Thyroid gland (tissue), 4 donors: ENCODE measurements at regions not wholly inside any gene's neighbourhood (a gene's known extent, or its start where the extent isn't known, plus 50 kb on each side); places are given as distances from the start of the nearest gene placed in this dataset.

Experiments used
- POLR2A ChIP-seq, 2 donors: fragments of 450-650 bp; IDR thresholded peaks; one replicate each; pipeline ENCODE4 v1.6.1; 2017; ENCODE audit warnings: antibody characterized with exemption in 2 of 2, mild to moderate bottlenecking in 2 of 2, moderate library complexity in 1 of 2
- TF ChIP-seq, protein P1 (sequence below), 6 experiments: fragments of 200-600 bp in 3 of 6; fragments of 450-650 bp in 3 of 6; sonication (generic) in 3 of 6; IDR thresholded peaks; one replicate each; pipeline ENCODE4 v1.5.1; 2016 to 2019; ENCODE audit warnings: antibody characterized with exemption in 6 of 6, mild to moderate bottlenecking in 2 of 6, inconsistent platforms in 1 of 6, moderate library complexity in 1 of 6

DNA sequence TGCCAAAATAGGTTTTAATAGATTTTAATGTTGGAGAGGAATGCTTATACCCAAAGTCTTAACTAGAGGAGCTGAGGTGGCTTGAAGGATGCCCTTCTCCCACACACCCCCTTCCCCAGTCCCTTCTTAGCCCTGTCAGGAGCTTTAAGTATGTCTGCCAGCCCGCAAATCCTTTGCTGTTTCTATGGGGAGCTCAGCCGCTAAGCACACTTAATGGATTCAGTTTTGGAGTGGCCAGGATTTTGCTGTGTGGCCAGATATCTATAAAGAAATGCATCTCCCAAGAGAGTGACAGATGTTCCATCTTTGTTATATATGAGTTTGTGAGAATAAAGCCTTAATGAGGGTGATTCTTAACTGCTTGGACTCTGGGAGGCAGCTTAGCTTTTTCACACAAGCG lies 152.9 kb upstream of the ZNF32 start:
- TF ChIP-seq, protein P1, sequence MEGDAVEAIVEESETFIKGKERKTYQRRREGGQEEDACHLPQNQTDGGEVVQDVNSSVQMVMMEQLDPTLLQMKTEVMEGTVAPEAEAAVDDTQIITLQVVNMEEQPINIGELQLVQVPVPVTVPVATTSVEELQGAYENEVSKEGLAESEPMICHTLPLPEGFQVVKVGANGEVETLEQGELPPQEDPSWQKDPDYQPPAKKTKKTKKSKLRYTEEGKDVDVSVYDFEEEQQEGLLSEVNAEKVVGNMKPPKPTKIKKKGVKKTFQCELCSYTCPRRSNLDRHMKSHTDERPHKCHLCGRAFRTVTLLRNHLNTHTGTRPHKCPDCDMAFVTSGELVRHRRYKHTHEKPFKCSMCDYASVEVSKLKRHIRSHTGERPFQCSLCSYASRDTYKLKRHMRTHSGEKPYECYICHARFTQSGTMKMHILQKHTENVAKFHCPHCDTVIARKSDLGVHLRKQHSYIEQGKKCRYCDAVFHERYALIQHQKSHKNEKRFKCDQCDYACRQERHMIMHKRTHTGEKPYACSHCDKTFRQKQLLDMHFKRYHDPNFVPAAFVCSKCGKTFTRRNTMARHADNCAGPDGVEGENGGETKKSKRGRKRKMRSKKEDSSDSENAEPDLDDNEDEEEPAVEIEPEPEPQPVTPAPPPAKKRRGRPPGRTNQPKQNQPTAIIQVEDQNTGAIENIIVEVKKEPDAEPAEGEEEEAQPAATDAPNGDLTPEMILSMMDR (IDR thresholded peaks at IDR 0.05): no peak
- TF ChIP-seq POLR2A (IDR thresholded peaks at IDR 0.05): no peak
